Loucy (cell line): ENCODE measurements at regions not wholly inside any gene's neighbourhood (a gene's known extent, or its start where the extent isn't known, plus 50 kb on each side); places are given as distances from the start of the nearest gene placed in this dataset.
"Not testable (repeated sequence)": the region's sequence is repeated elsewhere in the genome, so short reads cannot be mapped to it uniquely, and the experiment has no call there.

Experiments
- H2AFZ ChIP-seq: fragments of 200-600 bp; sonication (generic); 2 replicates; pipeline ENCODE4 v1.6.0; 2016; ENCODE audit warnings: antibody characterized with exemption, mild to moderate bottlenecking, low read length, moderate library complexity
- H3F3A ChIP-seq: fragments of 200-600 bp; 2 replicates; pipeline ENCODE4 v1.6.0; 2016; ENCODE audit warnings: antibody characterized with exemption, low read depth, mild to moderate bottlenecking
- H3K27me3 ChIP-seq: fragments of 200-600 bp; sonication (generic); 2 replicates; pipeline ENCODE4 v1.6.1; 2014; ENCODE audit warnings: low read length, mild to moderate bottlenecking; ENCODE audit not compliant: insufficient read depth, poor library complexity, severe bottlenecking
- H3K36me3 ChIP-seq: fragments of 200-600 bp; sonication (generic); 2 replicates; pipeline ENCODE4 v1.6.1; 2016; ENCODE audit warnings: low read length; ENCODE audit not compliant: insufficient read depth
- H3K4me1 ChIP-seq: fragments of 200-600 bp; sonication (generic); 2 replicates; pipeline ENCODE4 v1.5.1; 2014; ENCODE audit warnings: low read length, mild to moderate bottlenecking; ENCODE audit not compliant: insufficient read depth, poor library complexity, severe bottlenecking
- H3K4me2 ChIP-seq: fragments of 200-600 bp; sonication (generic); 2 replicates; pipeline ENCODE4 v1.6.0; 2014; ENCODE audit warnings: antibody characterized with exemption, low read length, low read depth, mild to moderate bottlenecking; ENCODE audit not compliant: poor library complexity, severe bottlenecking
- H3K4me3 ChIP-seq: fragments of 200-600 bp; sonication (generic); 2 replicates; pipeline ENCODE4 v1.5.1; 2014; ENCODE audit warnings: low read length, mild to moderate bottlenecking, mixed read lengths; ENCODE audit not compliant: poor library complexity, severe bottlenecking
- H3K79me2 ChIP-seq: fragments of 200-600 bp; sonication (generic); 2 replicates; pipeline ENCODE4 v1.6.1; 2014; ENCODE audit warnings: low read length; ENCODE audit not compliant: insufficient read depth
- H3K9ac ChIP-seq: fragments of 200-600 bp; sonication (generic); 2 replicates; pipeline ENCODE4 v1.6.0; 2014; ENCODE audit warnings: mild to moderate bottlenecking, low read depth, low read length, moderate library complexity; ENCODE audit not compliant: poor library complexity, severe bottlenecking
- H3K9me2 ChIP-seq: fragments of 200-600 bp; sonication (generic); replicated peaks from 2 replicates; pipeline ENCODE4 v1.6.1; 2016; ENCODE audit warnings: low read depth, low read length, mixed read lengths
- H3K9me3 ChIP-seq: fragments of 200-600 bp; sonication (generic); 2 replicates; pipeline ENCODE4 v1.6.1; 2014; ENCODE audit warnings: mild to moderate bottlenecking, antibody characterized with exemption, low read length, low read depth; ENCODE audit not compliant: insufficient read depth
- H4K20me1 ChIP-seq: fragments of 200-600 bp; sonication (generic); 2 replicates; pipeline ENCODE4 v1.6.0; 2014; ENCODE audit warnings: antibody characterized with exemption, low read length, mild to moderate bottlenecking; ENCODE audit not compliant: insufficient read depth, poor library complexity, severe bottlenecking
- CTCF ChIP-seq: fragments of 200-600 bp; sonication (generic); conservative IDR thresholded peaks from 2 replicates; pipeline ENCODE4 v1.5.1; 2014; ENCODE audit warnings: mild to moderate bottlenecking, antibody characterized with exemption, low read length
- EZH2phosphoT487 ChIP-seq: fragments of 200-600 bp; IDR thresholded peaks from 2 replicates; pipeline ENCODE4 v1.6.1; 2018; ENCODE audit warnings: antibody characterized with exemption, mild to moderate bottlenecking, moderate library complexity, borderline replicate concordance

GRCh38 chr14:55851961-55852360 is 266.2 kb upstream of the PELI2 start:
- H4K20me1 ChIP-seq = no peaks in the 10 kb centered on the region
- no peaks in the 10 kb centered on the region for H3K9me2 ChIP-seq
- H3K9me3 ChIP-seq = no peaks in the 10 kb centered on the region
- no peak overlapping the region for H2AFZ ChIP-seq
- no peak overlapping the region for H3K9ac ChIP-seq
- H3K79me2 ChIP-seq = no peaks in the 10 kb centered on the region
- no peak overlapping the region for H3K4me3 ChIP-seq
- TF ChIP-seq EZH2phosphoT487 (no peak), CTCF (no peak)
- no peak overlapping the region for H3K4me2 ChIP-seq
- no peaks in the 10 kb centered on the region for H3K27me3 ChIP-seq
- H3K36me3 ChIP-seq = no peaks in the 10 kb centered on the region
- no peaks in the 10 kb centered on the region for H3F3A ChIP-seq
- H3K4me1 ChIP-seq = no peaks in the 10 kb centered on the region

- TF ChIP-seq EZH2phosphoT487 (no peak), CTCF (no peak)
- no peaks in the 10 kb centered on the region for H3K4me1 ChIP-seq
- no peaks in the 10 kb centered on the region for H3K9me2 ChIP-seq
- H2AFZ ChIP-seq = no peak overlapping the region
- H3K9ac ChIP-seq = no peak overlapping the region
- H4K20me1 ChIP-seq = no peaks in the 10 kb centered on the region
- H3K4me2 ChIP-seq = no peak overlapping the region
- H3K4me3 ChIP-seq = no peak overlapping the region
- no peaks in the 10 kb centered on the region for H3F3A ChIP-seq
- no peaks in the 10 kb centered on the region for H3K36me3 ChIP-seq
- no peaks in the 10 kb centered on the region for H3K27me3 ChIP-seq
- H3K9me3 ChIP-seq = peaks cover 7% of the 10 kb centered on the region
- H3K79me2 ChIP-seq = no peaks in the 10 kb centered on the region
These were observed 262.5 kb upstream of the PELI2 start for GRCh38 chr14:55855751-55856150.

GRCh38 chr14:55858604-55859003 is 259.6 kb upstream of the PELI2 start:
- no peak overlapping the region for H3K4me3 ChIP-seq
- no peaks in the 10 kb centered on the region for H3K36me3 ChIP-seq
- H3K4me1 ChIP-seq = no peaks in the 10 kb centered on the region
- H3K4me2 ChIP-seq = no peak overlapping the region
- H2AFZ ChIP-seq = no peak overlapping the region
- no peaks in the 10 kb centered on the region for H3K27me3 ChIP-seq
- no peak for TF ChIP-seq CTCF
- no peak for TF ChIP-seq EZH2phosphoT487
- H3K79me2 ChIP-seq = no peaks in the 10 kb centered on the region
- H3K9me3 ChIP-seq = peaks cover 14% of the 10 kb centered on the region
- no peaks in the 10 kb centered on the region for H4K20me1 ChIP-seq
- H3K9ac ChIP-seq = no peak overlapping the region
- no peaks in the 10 kb centered on the region for H3K9me2 ChIP-seq
- H3F3A ChIP-seq = no peaks in the 10 kb centered on the region

GRCh38 chr14:55861561-55861960 is 256.6 kb upstream of the PELI2 start:
- not testable (repeated sequence) for H3K4me2 ChIP-seq, H2AFZ ChIP-seq, H3K9me2 ChIP-seq

More at GRCh38 chr14:55861561-55861960, 256.6 kb upstream of the PELI2 start:
- H3K9ac ChIP-seq, H3K79me2 ChIP-seq, H3K4me3 ChIP-seq, H3F3A ChIP-seq, H4K20me1 ChIP-seq, H3K27me3 ChIP-seq, H3K36me3 ChIP-seq: not testable (repeated sequence)
- peaks cover 19% of the 10 kb centered on the region for H3K4me1 ChIP-seq
- peaks cover 14% of the 10 kb centered on the region for H3K9me3 ChIP-seq
